GM12878 (cell line): ENCODE measurements at regions not wholly inside any gene's neighbourhood (a gene's known extent, or its start where the extent isn't known, plus 50 kb on each side); places are given as distances from the start of the nearest gene placed in this dataset.

Source experiments
- ATAC-seq: fragments of 200-7000 bp; cut with Tn5 transposase; 3 replicates; pipeline ENCODE4 v1.9.1; 2020; ENCODE audit warnings: mild to moderate bottlenecking, moderate library complexity
- BruUV-seq: library from RNA; stranded (reverse); fragments of 400-500 nt; replicated peaks from 2 replicates; lab custom pipeline; 2021; lab: Mats Ljungman, UMichigan
- CTCF ChIA-PET: fragments of 300-600 bp; sonication (Branson Sonifier 250); formaldehyde crosslinking; extraction: SDS; loops from one replicate; lab custom pipeline; 2021; ENCODE audit warnings: inconsistent platforms; lab: Yijun Ruan, JAX
- POLR2A ChIA-PET: fragments of 350-600 bp; formaldehyde crosslinking; extraction: SDS; loops from one replicate; lab custom pipeline; 2021; ENCODE audit warnings: inconsistent platforms; lab: Charles Lee
- RAD21 ChIA-PET: fragments of 300-600 bp; sonication (Branson Sonifier 250); formaldehyde crosslinking; loops from one replicate; lab custom pipeline; 2023; ENCODE audit warnings: antibody characterized with exemption; ENCODE audit not compliant: unreplicated experiment; lab: Charles Lee
- SMC1A ChIA-PET: fragments of 300-600 bp; sonication (Branson Sonifier 250); formaldehyde crosslinking; loops from one replicate; lab custom pipeline; 2023; ENCODE audit not compliant: unreplicated experiment, uncharacterized antibody; lab: Charles Lee
- DNase-seq: peaks from one replicate; pipeline ENCODE4 v3.0.0-alpha.2; 2011; ENCODE audit warnings: low read depth, low spot score
- FAIRE-seq: peaks from 3 replicates; lab custom pipeline; 2011; peaks lifted over from hg19 to GRCh38; lab: Jason Lieb, UNC
- H2AFZ ChIP-seq: 2 replicates; pipeline ENCODE4 v1.6.0; 2011; ENCODE audit warnings: low read depth, low read length, control low read depth; ENCODE audit not compliant: control insufficient read depth
- H3K27ac ChIP-seq: 2 replicates; pipeline ENCODE4 v1.5.1; 2011; ENCODE audit warnings: control low read depth; ENCODE audit not compliant: control insufficient read depth, insufficient read depth
- H3K27me3 ChIP-seq, 2 experiments: replicated peaks in 1 of 2; 2 replicates each; pipeline versions ENCODE4 v1.6.0 to v1.6.1; 2011; ENCODE audit warnings: low read length in 1 of 2; ENCODE audit not compliant: control insufficient read depth in 2 of 2, insufficient read depth in 2 of 2
- H3K36me3 ChIP-seq, 2 experiments: 2 replicates each; pipeline ENCODE4 v1.5.1; 2011; ENCODE audit warnings: low read length in 1 of 2; ENCODE audit not compliant: control insufficient read depth in 2 of 2, insufficient read depth in 2 of 2
- H3K4me1 ChIP-seq: 2 replicates; pipeline ENCODE4 v1.6.1; 2011; ENCODE audit warnings: mild to moderate bottlenecking, low read length, moderate library complexity, mixed read lengths; ENCODE audit not compliant: control insufficient read depth, insufficient read depth
- H3K4me2 ChIP-seq: 2 replicates; pipeline ENCODE4 v1.6.0; 2011; ENCODE audit warnings: control low read depth; ENCODE audit not compliant: control insufficient read depth, insufficient read depth
- H3K4me3 ChIP-seq: fragments of 200-600 bp; sonication (generic); 2 replicates; pipeline ENCODE4 v1.5.1; 2016
- H3K79me2 ChIP-seq: 2 replicates; pipeline ENCODE4 v1.6.0; 2011; ENCODE audit warnings: low read length; ENCODE audit not compliant: control insufficient read depth, insufficient read depth
- H3K9ac ChIP-seq: 2 replicates; pipeline ENCODE4 v1.8.0; 2011; ENCODE audit warnings: low read length, control low read depth, mixed read lengths; ENCODE audit not compliant: control insufficient read depth, insufficient read depth
- H3K9me3 ChIP-seq: replicated peaks from 3 replicates; pipeline ENCODE4 v1.5.1; 2011; ENCODE audit warnings: mild to moderate bottlenecking, low read length; ENCODE audit not compliant: control insufficient read depth, insufficient read depth
- H4K20me1 ChIP-seq: 2 replicates; pipeline ENCODE4 v1.6.0; 2011; ENCODE audit not compliant: control insufficient read depth, insufficient read depth
- BCL11A ChIP-seq: IDR thresholded peaks from 2 replicates; pipeline ENCODE4 v1.6.1; 2011; ENCODE audit warnings: low read depth, low read length
- CREB1 ChIP-seq: IDR thresholded peaks from 2 replicates; pipeline ENCODE4 v1.6.1; 2012; ENCODE audit warnings: low read depth, mild to moderate bottlenecking, inconsistent platforms
- NRF1 ChIP-seq: conservative IDR thresholded peaks from 2 replicates; pipeline ENCODE4 v1.6.1; 2011; ENCODE audit warnings: mild to moderate bottlenecking, low read depth, low read length, improper control_type of control experiment
- RFX5 ChIP-seq: IDR thresholded peaks from 2 replicates; pipeline ENCODE4 v1.6.1; 2011; ENCODE audit warnings: low read depth, low read length, improper control_type of control experiment
- TCF12 ChIP-seq: IDR thresholded peaks from 2 replicates; pipeline ENCODE4 v1.6.1; 2011; ENCODE audit warnings: low read depth, mild to moderate bottlenecking, low read length
- WGBS: methylation state at CpG from one replicate; pipeline ENCODE4 v1.1.6; 2016; ENCODE audit warnings: low lambda C conversion rate; ENCODE audit not compliant: insufficient replicate concordance, insufficient coverage; ENCODE audit errors: missing lambda C conversion rate; 5-methylcytosine and 5-hydroxymethylcytosine counted together
- in situ Hi-C: fragments of 300-500 bp; cut with MboI; formaldehyde crosslinking; loops from 9 replicates; pipeline ENCODE4 v1.14.3; 2018; ENCODE audit warnings: mixed read lengths
- intact Hi-C: fragments of 100-400 bp; cut with micrococcal nuclease; formaldehyde crosslinking; loops from one replicate; pipeline ENCODE4 v1.14.2; 2022; ENCODE audit not compliant: unreplicated experiment
- TF ChIP-seq, protein P1 (sequence below): fragments of 450-650 bp; IDR thresholded peaks from 2 replicates; pipeline ENCODE4 v1.6.1; 2017; ENCODE audit warnings: mild to moderate bottlenecking, moderate library complexity
- TF ChIP-seq, protein P2 (sequence below): IDR thresholded peaks from 2 replicates; pipeline ENCODE4 v1.6.1; 2012; ENCODE audit warnings: low read depth, low read length, improper control_type of control experiment
- TF ChIP-seq, protein P3 (sequence below): fragments of 450-650 bp; IDR thresholded peaks from 2 replicates; pipeline ENCODE4 v1.6.1; 2017; ENCODE audit warnings: borderline replicate concordance
- TF ChIP-seq, protein P4 (sequence below): IDR thresholded peaks from 2 replicates; pipeline ENCODE4 v1.6.1; 2012; ENCODE audit warnings: improper control_type of control experiment, low read depth, low read length; ENCODE audit not compliant: insufficient replicate concordance

DNA sequence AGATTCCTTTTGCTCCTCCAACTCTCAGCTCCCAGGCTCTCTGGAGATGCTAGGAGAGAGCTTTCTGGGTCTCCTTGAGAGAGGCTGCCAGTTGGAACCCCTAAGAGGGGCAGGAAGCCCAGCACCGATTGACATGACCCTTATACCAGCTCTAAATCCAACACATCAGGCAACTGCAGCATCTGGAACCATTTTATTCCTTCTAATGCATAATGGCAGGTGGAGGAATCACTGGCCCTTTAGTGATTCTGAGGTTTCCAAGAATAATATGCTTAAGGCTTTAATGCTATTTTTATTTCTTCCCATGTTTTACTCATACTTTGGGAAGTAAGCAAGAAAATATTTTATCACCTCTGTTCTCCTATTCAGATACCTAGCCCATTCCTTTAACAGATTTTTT, 60.3 kb upstream of the TEX264 start:
- no peaks in the 10 kb centered on the region for H3K79me2 ChIP-seq
- no peak overlapping the region for H3K4me2 ChIP-seq
- in situ Hi-C loops, result no loop called here
- no peaks in the 10 kb centered on the region for H4K20me1 ChIP-seq
- RAD21 ChIA-PET, result interaction anchor here (1.2 kb wide), 1 partner anchor 109 kb away, joined by 4 read pairs; no protein-coding TSS in a partner anchor
- no peak for ATAC-seq
- CTCF ChIA-PET, result interaction anchor here (1.1 kb wide), 1 partner anchor 9 kb away, joined by 5 read pairs; no protein-coding TSS in a partner anchor
- TF ChIP-seq, protein P1, sequence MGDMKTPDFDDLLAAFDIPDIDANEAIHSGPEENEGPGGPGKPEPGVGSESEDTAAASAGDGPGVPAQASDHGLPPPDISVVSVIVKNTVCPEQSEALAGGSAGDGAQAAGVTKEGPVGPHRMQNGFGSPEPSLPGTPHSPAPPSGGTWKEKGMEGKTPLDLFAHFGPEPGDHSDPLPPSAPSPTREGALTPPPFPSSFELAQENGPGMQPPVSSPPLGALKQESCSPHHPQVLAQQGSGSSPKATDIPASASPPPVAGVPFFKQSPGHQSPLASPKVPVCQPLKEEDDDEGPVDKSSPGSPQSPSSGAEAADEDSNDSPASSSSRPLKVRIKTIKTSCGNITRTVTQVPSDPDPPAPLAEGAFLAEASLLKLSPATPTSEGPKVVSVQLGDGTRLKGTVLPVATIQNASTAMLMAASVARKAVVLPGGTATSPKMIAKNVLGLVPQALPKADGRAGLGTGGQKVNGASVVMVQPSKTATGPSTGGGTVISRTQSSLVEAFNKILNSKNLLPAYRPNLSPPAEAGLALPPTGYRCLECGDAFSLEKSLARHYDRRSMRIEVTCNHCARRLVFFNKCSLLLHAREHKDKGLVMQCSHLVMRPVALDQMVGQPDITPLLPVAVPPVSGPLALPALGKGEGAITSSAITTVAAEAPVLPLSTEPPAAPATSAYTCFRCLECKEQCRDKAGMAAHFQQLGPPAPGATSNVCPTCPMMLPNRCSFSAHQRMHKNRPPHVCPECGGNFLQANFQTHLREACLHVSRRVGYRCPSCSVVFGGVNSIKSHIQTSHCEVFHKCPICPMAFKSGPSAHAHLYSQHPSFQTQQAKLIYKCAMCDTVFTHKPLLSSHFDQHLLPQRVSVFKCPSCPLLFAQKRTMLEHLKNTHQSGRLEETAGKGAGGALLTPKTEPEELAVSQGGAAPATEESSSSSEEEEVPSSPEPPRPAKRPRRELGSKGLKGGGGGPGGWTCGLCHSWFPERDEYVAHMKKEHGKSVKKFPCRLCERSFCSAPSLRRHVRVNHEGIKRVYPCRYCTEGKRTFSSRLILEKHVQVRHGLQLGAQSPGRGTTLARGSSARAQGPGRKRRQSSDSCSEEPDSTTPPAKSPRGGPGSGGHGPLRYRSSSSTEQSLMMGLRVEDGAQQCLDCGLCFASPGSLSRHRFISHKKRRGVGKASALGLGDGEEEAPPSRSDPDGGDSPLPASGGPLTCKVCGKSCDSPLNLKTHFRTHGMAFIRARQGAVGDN, result no peak
- TF ChIP-seq, protein P2, sequence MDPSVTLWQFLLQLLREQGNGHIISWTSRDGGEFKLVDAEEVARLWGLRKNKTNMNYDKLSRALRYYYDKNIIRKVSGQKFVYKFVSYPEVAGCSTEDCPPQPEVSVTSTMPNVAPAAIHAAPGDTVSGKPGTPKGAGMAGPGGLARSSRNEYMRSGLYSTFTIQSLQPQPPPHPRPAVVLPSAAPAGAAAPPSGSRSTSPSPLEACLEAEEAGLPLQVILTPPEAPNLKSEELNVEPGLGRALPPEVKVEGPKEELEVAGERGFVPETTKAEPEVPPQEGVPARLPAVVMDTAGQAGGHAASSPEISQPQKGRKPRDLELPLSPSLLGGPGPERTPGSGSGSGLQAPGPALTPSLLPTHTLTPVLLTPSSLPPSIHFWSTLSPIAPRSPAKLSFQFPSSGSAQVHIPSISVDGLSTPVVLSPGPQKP, result no peak
- TF ChIP-seq TCF12, result no peak
- TF ChIP-seq, protein P3, sequence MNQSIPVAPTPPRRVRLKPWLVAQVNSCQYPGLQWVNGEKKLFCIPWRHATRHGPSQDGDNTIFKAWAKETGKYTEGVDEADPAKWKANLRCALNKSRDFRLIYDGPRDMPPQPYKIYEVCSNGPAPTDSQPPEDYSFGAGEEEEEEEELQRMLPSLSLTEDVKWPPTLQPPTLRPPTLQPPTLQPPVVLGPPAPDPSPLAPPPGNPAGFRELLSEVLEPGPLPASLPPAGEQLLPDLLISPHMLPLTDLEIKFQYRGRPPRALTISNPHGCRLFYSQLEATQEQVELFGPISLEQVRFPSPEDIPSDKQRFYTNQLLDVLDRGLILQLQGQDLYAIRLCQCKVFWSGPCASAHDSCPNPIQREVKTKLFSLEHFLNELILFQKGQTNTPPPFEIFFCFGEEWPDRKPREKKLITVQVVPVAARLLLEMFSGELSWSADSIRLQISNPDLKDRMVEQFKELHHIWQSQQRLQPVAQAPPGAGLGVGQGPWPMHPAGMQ, result no peak
- TF ChIP-seq CREB1, result no peak
- TF ChIP-seq NRF1, result no peak
- TF ChIP-seq, protein P4, sequence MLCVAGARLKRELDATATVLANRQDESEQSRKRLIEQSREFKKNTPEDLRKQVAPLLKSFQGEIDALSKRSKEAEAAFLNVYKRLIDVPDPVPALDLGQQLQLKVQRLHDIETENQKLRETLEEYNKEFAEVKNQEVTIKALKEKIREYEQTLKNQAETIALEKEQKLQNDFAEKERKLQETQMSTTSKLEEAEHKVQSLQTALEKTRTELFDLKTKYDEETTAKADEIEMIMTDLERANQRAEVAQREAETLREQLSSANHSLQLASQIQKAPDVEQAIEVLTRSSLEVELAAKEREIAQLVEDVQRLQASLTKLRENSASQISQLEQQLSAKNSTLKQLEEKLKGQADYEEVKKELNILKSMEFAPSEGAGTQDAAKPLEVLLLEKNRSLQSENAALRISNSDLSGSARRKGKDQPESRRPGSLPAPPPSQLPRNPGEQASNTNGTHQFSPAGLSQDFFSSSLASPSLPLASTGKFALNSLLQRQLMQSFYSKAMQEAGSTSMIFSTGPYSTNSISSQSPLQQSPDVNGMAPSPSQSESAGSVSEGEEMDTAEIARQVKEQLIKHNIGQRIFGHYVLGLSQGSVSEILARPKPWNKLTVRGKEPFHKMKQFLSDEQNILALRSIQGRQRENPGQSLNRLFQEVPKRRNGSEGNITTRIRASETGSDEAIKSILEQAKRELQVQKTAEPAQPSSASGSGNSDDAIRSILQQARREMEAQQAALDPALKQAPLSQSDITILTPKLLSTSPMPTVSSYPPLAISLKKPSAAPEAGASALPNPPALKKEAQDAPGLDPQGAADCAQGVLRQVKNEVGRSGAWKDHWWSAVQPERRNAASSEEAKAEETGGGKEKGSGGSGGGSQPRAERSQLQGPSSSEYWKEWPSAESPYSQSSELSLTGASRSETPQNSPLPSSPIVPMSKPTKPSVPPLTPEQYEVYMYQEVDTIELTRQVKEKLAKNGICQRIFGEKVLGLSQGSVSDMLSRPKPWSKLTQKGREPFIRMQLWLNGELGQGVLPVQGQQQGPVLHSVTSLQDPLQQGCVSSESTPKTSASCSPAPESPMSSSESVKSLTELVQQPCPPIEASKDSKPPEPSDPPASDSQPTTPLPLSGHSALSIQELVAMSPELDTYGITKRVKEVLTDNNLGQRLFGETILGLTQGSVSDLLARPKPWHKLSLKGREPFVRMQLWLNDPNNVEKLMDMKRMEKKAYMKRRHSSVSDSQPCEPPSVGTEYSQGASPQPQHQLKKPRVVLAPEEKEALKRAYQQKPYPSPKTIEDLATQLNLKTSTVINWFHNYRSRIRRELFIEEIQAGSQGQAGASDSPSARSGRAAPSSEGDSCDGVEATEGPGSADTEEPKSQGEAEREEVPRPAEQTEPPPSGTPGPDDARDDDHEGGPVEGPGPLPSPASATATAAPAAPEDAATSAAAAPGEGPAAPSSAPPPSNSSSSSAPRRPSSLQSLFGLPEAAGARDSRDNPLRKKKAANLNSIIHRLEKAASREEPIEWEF, result no peak
- no peak for TF ChIP-seq BCL11A
- no peak for TF ChIP-seq RFX5
- TF ChIP-seq, all 136 proteins: peak for 0
- Histone ChIP-seq H3K27ac (no peak overlapping the region), H3K4me3 (no peak overlapping the region), H2AFZ (no peak overlapping the region), H3K4me1 (no peaks in the 10 kb centered on the region), H3K36me3 (no peaks in the 10 kb centered on the region), H3K27me3 (no peaks in the 10 kb centered on the region), H3K9me3 (no peaks in the 10 kb centered on the region), H3K9ac (no peak overlapping the region)
- DNase-seq, result no peak
- FAIRE-seq, result no peak
- SMC1A ChIA-PET, result interaction anchor here (1.5 kb wide), 1 partner anchor 18 kb away, joined by 3 read pairs; no protein-coding TSS in a partner anchor
- intact Hi-C loops, result no loop called here
- WGBS, result 93% methylated on average over 1 of the region's 1 CpG
- POLR2A ChIA-PET, result interaction anchor here (0.9 kb wide), 1 partner anchor 111 kb away, joined by 5 read pairs; the partner anchor contains the start of gene DCAF1
- no TSS peak for BruUV-seq
